HG03575 (cell line): ENCODE measurements at regions not wholly inside any gene's neighbourhood (a gene's known extent, or its start where the extent isn't known, plus 50 kb on each side); places are given as distances from the start of the nearest gene placed in this dataset.
"Not testable (repeated sequence)": the region's sequence is repeated elsewhere in the genome, so short reads cannot be mapped to it uniquely, and the experiment has no call there.

Experiments
- ATAC-seq: cut with Tn5 transposase; IDR thresholded peaks from one replicate; pipeline ENCODE4 v1.9.1; 2021; ENCODE audit not compliant: unreplicated experiment, insufficient number of reproducible peaks, low FRiP score; ENCODE audit errors: extremely low read depth

DNA sequence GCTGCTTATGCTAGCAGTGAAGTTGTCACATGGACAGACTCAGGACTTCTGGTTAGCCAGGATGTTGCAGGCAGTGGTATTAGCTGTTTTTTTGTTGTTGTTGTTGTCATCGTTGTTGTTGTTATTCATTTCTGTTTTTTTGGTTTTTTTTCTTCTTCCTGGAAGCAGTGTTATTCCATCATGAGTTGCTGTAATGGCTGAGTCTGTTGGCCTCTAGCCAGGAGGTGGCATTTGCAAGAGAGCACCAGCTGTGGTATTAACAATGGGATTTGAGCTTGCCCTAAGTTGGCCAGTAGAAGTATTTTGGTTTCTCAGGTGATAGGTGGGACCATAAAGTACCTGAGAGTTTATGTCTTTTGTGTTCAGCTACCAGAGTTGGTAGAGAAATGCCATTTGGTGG, 561.1 kb downstream of the KCTD16 start:
- ATAC-seq, result no peak

DNA sequence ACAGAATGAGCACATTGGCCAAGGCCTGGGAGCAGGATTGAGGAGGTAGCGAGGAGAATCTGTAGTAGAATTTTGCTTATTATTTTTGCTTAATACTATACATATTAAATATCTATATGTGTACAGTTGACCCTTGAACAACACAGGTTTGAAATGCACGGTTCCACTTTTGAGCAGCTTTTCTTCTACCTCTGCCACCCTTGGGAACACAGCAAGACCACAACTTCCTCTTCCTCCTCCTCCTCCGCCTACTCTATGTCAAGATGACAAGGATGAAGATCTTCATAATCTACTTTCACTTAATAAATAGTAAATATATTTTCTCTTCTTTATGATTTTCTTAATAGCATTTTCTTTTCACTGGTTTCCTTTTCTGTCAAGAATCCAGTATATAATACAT, 541.4 kb downstream of the KCTD16 start:
- no peak for ATAC-seq

DNA sequence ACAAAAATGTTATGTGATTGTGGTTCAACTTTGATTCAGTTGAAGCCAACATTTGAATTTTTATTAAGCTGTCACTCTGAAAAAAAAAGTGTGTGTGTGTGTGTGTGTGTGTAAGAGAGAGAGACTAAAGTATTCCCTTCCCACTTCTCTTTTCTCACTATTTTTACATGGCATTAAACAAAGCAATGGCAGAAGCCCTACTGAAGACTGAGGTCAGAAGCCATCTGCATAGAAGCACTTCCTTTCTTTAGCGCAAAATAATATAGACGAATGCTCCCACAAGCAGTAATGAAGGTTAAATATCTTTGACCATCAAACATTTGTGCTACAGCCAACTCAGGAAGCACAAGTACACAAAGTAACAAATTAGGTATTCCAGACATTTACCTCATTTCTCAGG, 540.5 kb downstream of the KCTD16 start:
- ATAC-seq, result no peak

DNA sequence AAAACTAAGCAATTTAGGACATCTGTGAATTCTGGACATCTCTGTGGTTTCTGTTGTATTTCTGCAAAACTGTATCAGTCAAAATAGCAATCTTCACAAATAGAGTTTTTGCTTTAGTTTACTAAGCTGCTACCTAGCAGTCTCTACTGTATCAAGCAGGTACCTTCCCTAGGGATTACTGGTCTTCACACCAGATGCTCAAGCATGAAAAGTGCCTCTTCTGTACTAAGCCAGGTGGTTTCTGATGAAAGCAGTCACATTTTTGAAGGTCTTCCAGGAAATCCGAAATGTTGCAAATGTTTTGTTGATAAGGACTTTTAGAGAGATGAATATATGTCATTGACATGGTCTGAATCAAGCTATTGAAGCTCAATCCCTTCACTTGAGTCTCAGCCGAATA, 540.0 kb downstream of the KCTD16 start:
- no peak for ATAC-seq

DNA sequence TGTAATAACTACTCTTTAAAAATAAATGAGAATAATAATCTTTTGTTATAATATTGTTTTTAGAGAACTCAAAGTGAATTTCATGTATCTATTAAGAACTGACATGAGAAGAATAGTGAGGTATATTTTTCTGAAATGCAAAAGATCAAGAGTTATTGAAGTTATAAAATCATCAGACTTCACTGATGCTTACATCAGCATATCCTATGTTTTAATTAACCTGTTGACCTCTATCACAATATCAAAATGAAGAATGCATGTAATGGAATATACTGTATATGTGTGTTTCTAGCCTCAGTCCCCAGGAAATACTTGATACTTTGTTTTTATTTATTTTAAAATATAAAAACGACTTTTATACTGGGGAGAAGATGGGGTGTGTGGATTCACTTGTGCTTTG, 533.1 kb downstream of the KCTD16 start:
- ATAC-seq, result no peak

DNA sequence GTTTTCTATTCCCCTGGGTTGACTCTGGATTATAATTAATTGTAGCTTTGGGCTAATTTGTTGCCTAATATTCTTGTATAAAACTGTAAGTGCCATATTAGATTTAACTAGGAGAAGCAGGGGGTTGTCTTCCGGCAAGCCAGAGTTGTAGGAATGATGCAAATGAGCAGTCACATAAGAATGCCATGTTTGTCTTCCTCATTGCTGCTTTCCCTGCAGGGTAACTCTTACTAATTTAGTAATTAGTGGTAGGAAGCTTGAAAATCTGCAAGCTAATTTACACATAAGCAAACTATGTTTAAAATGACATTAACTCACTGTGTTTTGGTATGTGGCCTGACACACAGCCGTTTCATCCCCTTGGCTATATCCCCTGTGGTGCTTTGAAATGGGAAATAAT, 527.8 kb downstream of the KCTD16 start:
- ATAC-seq, result no peak

DNA sequence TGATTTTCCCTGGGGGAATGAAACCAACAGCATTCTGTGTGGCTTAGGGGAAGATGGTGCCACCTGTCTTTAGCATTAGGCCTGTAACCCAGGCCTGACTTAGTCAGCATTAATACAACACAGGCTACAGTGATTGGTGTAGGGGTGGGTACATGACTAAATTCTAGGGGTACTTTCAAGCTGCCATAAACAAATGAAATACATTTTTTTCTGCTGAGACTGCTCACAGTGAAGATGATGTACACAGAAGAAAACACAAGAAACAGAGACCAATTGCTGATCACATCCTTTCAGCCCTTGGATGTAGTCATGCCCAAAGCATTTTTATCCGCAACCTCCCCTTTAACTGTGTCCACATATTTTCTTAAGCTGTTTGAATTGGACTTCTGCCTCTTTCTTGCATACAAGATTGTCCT, 527.2 kb downstream of the KCTD16 start:
- ATAC-seq, result no peak

DNA sequence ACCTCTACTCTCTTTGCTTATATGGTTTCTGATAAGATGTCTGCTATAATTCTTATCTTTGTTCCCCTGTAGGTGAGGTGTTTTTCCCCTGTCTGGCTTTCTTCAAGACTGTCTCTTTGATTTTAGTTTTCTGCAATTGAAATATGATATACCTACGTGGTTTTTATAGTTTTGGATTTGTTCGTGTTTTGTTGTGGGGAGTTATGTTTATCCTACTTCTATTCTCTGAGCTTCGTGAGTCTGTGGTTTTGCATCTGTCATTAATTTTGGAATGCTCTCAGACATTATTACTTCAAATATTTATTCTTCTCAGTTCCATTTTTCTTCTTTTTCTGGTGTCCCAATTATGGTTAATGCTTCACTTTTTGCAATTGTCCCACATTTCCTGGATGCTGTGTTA, 521.3 kb downstream of the KCTD16 start:
- no peak for ATAC-seq

DNA sequence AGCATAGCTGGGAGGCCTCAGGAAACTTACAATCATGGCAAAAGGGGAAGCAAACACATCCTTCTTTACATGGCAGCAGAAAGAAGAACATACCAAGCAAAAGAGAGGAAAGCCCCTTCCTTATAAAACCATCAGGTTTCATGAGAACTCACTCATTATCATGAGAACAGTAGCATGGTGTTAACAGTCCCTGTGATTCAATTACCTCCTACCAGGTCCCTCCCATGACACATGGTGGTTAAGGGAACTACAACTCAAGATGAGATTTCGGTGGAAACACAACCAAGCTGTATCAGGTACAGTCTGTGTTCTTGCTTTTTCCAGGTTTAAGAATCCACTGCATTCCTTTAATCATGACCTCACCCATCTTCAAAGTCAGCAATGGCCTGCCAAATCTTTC, 514.2 kb downstream of the KCTD16 start:
- no peak for ATAC-seq

DNA sequence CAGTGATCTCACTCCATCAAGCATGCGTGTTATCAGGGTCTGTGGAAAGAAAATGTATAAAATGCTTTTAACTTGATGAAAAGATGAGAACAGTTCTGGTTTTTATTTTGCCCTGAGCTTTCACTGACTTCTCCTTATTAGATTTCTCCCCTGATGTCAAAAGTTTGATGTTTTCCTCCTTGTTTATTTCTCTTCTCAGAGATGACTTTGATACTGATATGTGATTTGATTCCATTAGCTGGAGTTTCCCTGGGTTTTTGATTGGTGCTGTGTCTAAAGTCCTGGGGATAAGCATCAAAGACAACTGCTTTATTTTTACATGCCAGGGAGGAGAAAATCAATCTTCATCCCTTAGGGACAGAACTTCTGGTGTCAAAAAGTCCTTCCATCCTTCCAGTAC, 510.0 kb downstream of the KCTD16 start:
- ATAC-seq, result no peak

DNA sequence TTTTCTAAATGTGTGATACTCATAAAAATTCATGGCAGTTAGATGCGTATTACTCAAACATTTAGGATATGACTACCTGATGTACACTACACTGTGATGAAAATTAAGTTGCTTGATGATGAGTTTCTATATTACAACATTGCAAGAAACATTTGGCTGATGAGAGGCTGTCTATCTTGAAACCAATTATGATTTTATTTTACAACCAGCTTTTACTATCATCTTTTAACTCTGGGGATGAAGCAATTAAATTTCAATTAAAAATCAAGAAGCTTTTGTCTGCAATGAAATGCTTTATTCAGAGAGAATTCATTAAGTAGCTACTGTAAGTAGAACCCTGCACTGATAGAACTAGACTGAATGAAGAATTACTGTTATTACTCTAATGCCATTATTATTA, 500.4 kb downstream of the KCTD16 start:
- no peak for ATAC-seq

DNA sequence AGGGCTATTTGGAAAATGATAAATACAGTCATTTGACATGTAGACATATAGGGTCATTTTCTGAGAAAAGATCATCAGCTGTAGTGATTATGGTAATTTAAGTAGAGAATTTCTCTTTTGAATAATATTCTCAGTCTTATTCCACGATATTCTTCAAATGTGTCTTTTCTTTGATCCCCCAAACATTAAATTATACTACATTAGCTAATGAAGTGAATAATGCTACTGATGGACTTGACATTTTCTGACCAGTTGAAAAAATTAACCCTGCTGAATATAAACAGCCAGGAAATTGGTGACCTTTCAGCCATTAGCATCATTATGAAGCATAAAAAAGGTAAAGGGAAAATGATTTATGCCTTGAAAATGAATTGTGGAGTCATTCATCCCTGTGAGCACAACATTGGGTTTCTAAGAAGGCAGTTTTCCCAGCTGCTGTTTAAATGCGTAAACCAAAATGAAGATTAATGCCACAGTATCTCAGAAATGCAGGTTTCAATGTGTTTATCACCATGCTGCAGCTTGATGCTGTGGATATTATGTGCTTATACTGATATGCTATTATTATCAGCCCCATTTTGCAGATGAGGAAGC, 489.1 kb downstream of the KCTD16 start:
- ATAC-seq, result no peak

DNA sequence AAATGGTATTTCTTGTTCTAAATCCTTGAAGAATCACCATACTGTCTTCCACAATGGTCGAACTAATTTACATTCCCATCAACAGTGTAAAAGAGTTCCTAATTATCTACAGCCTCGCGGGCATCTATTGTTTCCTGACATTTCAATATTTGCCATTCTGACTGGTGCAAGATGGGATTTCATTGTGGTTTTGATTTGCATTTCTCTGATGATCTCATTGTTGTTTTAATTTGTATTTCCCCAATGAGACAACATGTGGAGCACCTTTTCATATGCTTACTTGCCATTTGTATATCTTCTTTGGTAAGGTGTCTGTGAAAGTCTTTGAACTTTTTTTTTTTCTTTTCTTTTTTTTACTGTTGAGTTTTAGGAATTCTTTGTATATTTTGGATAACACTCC, 473.6 kb downstream of the KCTD16 start:
- ATAC-seq, result no peak

DNA sequence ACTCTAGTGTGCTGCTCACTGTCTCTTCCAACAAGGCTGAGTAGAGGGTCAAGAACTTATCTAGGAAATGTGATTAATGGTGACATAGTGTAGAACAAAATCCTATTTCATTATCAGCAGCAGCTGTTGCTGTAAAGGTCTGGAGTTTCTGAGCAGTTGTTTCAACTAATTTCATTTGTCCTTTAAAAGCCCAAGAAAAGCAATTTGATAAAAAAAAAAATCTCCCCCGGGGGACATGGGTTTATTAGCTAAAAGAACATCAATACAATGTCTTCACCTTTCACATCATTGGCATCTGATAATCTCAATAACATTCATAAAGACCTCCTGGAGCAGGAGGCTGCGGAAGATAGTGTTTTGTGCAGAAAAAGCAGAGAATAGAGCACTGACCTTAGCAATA, 468.1 kb downstream of the KCTD16 start:
- ATAC-seq, result no peak

DNA sequence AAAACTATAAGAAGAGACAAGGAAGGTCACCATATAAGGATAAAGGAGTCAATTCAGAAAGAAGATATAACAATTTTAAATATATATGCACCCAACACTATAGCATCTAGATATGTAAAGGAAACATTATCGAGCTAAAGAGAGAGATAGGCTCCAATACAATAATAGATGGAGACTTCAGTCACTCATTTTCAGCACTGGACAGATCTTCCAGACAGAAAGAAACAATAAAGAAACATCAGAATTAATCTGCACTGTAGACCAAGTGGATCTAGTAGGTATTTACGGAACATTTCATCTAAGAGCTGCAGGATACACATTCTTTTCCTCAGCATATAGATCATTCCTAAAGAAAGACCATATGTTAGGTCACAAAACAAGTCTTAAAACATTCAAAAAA, 463.5 kb downstream of the KCTD16 start:
- ATAC-seq, result no peak

DNA sequence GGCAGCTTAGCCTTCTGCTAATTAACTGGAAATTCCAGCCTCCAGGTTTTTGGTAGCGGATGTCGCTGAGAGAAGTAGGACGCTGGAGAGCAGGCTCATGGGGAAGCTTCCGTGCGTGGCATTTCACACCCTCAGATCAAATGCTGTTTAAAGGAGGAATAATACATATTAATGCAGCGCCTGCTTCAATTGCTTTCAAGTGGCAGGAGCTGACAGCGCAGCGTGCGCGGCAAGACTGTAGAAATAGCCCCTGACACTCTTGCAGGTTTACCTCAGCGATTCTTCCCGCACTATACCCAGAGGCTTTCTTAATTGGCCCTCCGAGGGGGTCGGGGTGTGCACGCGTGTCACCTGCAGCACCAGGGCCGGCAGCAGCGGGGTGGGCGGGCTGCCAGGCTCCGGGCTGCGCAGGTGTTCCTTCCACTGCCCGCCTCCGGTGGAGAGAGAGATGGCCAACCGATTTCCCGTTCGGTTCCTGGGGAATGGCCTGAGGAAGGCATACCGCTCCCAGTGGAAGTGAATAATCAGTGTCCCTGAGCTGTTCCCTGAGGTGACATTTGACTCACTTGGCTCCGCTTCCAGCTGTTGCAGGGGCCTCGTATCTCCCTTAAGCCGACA, 427.9 kb downstream of the KCTD16 start:
- ATAC-seq, result no peak

DNA sequence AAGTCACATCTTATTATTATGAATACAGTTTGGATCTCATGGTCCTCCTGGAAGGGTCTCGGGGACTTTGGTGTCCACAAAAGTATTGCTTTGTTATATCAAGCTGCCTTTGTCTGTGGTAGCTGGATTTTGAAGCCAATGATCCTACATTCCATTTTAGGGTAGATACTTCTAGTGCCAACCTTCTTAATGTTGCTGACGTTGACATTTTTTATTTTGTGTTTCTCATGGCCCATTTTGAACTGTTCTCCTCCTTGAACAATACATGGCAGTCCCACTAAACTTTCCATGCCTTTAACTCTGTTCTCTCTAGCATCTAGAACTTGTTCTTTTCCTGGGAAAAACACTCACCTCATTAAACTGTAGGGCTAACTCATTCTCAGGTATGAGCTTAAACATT, 425.8 kb downstream of the KCTD16 start:
- no peak for ATAC-seq

DNA sequence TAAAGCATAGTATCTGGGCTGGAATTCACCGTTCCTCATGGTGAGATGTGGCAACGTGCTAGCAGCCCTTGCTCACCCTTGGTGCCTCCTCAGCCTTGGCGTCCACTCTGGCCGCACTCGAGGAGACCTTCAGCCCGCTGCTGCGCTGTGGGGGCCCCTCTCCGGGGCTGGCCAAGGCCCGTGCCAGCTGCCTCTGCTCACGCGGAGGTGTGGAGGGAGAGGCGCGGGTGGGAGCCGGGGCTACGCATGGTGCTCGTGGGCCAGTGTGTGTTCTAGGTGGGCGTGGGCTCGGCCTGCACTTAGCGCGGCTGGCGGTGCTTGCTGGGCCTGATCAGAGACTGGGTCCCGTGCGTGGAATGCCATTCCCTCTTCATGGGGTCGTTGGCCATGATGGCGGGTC, 424.2 kb downstream of the KCTD16 start:
- ATAC-seq, result no peak

DNA sequence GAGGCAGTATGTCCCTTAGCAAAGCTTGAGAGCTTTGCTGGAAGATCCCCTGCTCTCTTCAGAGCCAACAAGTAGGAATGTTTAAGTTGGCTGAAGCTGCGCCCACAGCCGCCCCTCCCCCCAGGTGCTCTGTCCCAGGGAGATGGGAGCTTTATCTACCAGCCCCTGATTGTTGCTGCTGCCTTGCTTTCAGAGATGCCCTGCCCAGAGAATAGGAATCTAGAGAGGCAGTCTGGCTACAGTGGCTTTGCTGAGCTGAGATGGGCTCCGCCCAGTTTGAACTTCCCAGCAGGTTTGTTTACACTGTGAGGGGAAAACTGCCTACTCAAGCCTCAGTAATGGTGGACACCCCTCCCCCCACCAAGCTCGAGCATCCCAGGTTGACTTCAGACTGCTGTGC, 423.6 kb downstream of the KCTD16 start:
- ATAC-seq, result not testable (repeated sequence)

DNA sequence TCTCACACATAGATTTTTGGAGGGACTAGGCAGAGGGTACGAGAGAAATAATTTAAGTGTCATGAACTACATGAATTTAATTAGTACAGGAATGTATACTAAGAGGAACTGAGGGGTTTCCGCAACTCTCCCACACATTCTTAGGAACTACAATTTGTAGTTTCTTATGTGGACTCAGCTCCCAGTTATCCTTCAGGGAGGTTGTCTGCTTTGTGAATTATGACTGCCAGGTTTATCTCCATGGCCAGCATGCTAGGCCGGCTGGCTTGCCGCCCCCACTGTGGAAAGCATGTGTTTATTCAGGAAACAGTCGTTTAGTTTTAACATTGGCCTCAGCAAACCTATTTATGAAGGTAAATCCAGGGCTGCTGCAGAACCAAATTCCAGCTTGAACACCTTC, 415.0 kb downstream of the KCTD16 start:
- no peak for ATAC-seq
